ENCODE measurements at regions not wholly inside any gene's neighbourhood (a gene's known extent, or its start where the extent isn't known, plus 50 kb on each side); places are given as distances from the start of the nearest gene placed in this dataset.

DNA sequence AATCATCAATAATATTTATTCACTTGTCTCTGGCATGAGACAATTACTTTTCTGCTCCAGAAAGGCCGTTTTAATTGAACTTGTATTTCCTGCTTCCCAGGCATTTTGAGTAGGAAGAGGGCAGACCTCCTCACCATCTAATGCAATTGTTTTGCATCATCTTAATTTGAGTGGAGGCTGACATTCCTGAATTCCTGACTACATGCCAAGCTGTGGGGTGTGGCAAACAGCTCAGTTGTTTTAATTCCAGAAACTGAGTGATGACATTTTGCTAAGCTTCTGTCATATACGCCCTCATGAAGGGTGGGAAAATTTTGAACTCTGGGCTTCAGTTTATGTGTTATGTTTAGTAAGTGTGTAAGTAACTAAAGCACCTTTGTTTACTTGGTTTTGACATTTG, 125.4 kb upstream of the USP25 start:
- TF ChIP-seq, protein P1, sequence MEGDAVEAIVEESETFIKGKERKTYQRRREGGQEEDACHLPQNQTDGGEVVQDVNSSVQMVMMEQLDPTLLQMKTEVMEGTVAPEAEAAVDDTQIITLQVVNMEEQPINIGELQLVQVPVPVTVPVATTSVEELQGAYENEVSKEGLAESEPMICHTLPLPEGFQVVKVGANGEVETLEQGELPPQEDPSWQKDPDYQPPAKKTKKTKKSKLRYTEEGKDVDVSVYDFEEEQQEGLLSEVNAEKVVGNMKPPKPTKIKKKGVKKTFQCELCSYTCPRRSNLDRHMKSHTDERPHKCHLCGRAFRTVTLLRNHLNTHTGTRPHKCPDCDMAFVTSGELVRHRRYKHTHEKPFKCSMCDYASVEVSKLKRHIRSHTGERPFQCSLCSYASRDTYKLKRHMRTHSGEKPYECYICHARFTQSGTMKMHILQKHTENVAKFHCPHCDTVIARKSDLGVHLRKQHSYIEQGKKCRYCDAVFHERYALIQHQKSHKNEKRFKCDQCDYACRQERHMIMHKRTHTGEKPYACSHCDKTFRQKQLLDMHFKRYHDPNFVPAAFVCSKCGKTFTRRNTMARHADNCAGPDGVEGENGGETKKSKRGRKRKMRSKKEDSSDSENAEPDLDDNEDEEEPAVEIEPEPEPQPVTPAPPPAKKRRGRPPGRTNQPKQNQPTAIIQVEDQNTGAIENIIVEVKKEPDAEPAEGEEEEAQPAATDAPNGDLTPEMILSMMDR (IDR thresholded peaks at IDR 0.05), result no peak
- TF ChIP-seq POLR2A (IDR thresholded peaks at IDR 0.05), result no peak
- TF ChIP-seq POLR2AphosphoS5 (IDR thresholded peaks at IDR 0.05; ENCODE audit: insufficient read depth in 1 of 2, low read depth in 1 of 2), result no peak

All from vagina (tissue), 2 donors.